SK-N-SH (cell line): ENCODE measurements at regions not wholly inside any gene's neighbourhood (a gene's known extent, or its start where the extent isn't known, plus 50 kb on each side); places are given as distances from the start of the nearest gene placed in this dataset.

Experiments used
- CTCF ChIA-PET: fragments of 300-600, 350-600 bp; formaldehyde crosslinking; extraction: SDS; loops from one replicate; lab custom pipeline; 2021; lab: Yijun Ruan, JAX
- POLR2A ChIA-PET: fragments of 350-600 bp; sonication (Branson Sonifier 250); formaldehyde crosslinking; extraction: SDS; loops from one replicate; lab custom pipeline; 2020; ENCODE audit warnings: antibody characterized with exemption, inconsistent platforms; lab: Yijun Ruan, JAX
- DNase-seq: peaks from one replicate; pipeline ENCODE4 v3.0.0; 2012
- H2AFZ ChIP-seq: fragments of 200-600 bp; sonication (generic); 2 replicates; pipeline ENCODE4 v1.8.1; 2016; ENCODE audit warnings: antibody characterized with exemption, mild to moderate bottlenecking, low read depth
- H3F3A ChIP-seq: fragments of 200-600 bp; sonication (generic); replicated peaks from 2 replicates; pipeline ENCODE3; 2016; ENCODE audit warnings: antibody characterized with exemption, mild to moderate bottlenecking; ENCODE audit not compliant: insufficient read depth
- H3K27ac ChIP-seq, 2 experiments: fragments of 200-500 bp in 1 of 2; fragments of 200-600 bp in 1 of 2; sonication (Bioruptor generic) in 1 of 2; sonication (generic), shearing (Covaris generic) in 1 of 2; 2 replicates each; pipeline versions ENCODE4 v1.5.1 to v1.6.1; 2014 to 2016; ENCODE audit warnings: low read depth in 2 of 2, inconsistent platforms in 1 of 2, low read length in 1 of 2, mild to moderate bottlenecking in 1 of 2, mixed read lengths in 1 of 2
- H3K27me3 ChIP-seq: fragments of 200-600 bp; sonication (generic), shearing (Covaris generic); 2 replicates; pipeline ENCODE4 v1.6.1; 2016; ENCODE audit warnings: mixed run types; ENCODE audit not compliant: insufficient read depth
- H3K36me3 ChIP-seq, 2 experiments: fragments of 200-500 bp in 1 of 2; fragments of 200-600 bp in 1 of 2; sonication (Bioruptor generic) in 1 of 2; sonication (generic) in 1 of 2; replicated peaks in 1 of 2; 2 replicates each; pipeline versions ENCODE3 to v1.5.1; 2014 to 2016; ENCODE audit warnings: low read length in 1 of 2, mild to moderate bottlenecking in 1 of 2; ENCODE audit not compliant: insufficient read depth in 2 of 2, control insufficient read depth in 1 of 2
- H3K4me1 ChIP-seq, 2 experiments: fragments of 200-500 bp in 1 of 2; fragments of 200-600 bp in 1 of 2; sonication (Bioruptor generic) in 1 of 2; sonication (generic), shearing (Covaris generic) in 1 of 2; 2 replicates each; pipeline versions ENCODE4 v1.5.1 to v1.6.1; 2014 to 2016; ENCODE audit warnings: low read depth in 1 of 2, low read length in 1 of 2, mixed run types in 1 of 2; ENCODE audit not compliant: insufficient read depth in 2 of 2, control insufficient read depth in 1 of 2
- H3K4me2 ChIP-seq: fragments of 200-600 bp; sonication (generic), shearing (Covaris generic); 2 replicates; pipeline ENCODE4 v1.6.1; 2017; ENCODE audit warnings: mixed run types
- H3K4me3 ChIP-seq, 2 experiments: fragments of 200-500 bp in 1 of 2; fragments of 200-600 bp in 1 of 2; sonication (Bioruptor generic) in 1 of 2; sonication (generic), shearing (Covaris generic) in 1 of 2; 2 replicates each; pipeline versions ENCODE4 v1.5.1 to v1.8.1; 2014 to 2016; ENCODE audit warnings: low read depth in 2 of 2, inconsistent platforms in 1 of 2, low read length in 1 of 2, mild to moderate bottlenecking in 1 of 2, mixed read lengths in 1 of 2, moderate library complexity in 1 of 2
- H3K79me2 ChIP-seq: fragments of 200-600 bp; sonication (generic); 2 replicates; pipeline ENCODE4 v1.8.1; 2017; ENCODE audit warnings: mild to moderate bottlenecking; ENCODE audit not compliant: insufficient read depth
- H3K9ac ChIP-seq: fragments of 200-600 bp; sonication (generic); 2 replicates; pipeline ENCODE4 v1.6.1; 2017; ENCODE audit warnings: mixed run types
- H3K9me2 ChIP-seq: fragments of 200-600 bp; sonication (generic); 2 replicates; pipeline ENCODE4 v1.6.1; 2017; ENCODE audit warnings: mixed run types
- H3K9me3 ChIP-seq: fragments of 200-600 bp; sonication (generic); 2 replicates; pipeline ENCODE4 v1.6.1; 2017; ENCODE audit warnings: mixed run types, mild to moderate bottlenecking, moderate library complexity
- H4K20me1 ChIP-seq: fragments of 200-600 bp; sonication (generic); 2 replicates; pipeline ENCODE4 v1.6.1; 2017; ENCODE audit warnings: mild to moderate bottlenecking, mixed run types; ENCODE audit not compliant: insufficient read depth
- EZH2phosphoT487 ChIP-seq: fragments of 200-600 bp; sonication (generic); IDR thresholded peaks from 2 replicates; pipeline ENCODE4 v1.6.1; 2017; ENCODE audit warnings: low read depth, mixed run types, mild to moderate bottlenecking, antibody characterized with exemption, moderate library complexity, borderline replicate concordance
- FOSL2 ChIP-seq: IDR thresholded peaks from 2 replicates; pipeline ENCODE4 v1.4.0; 2012; ENCODE audit warnings: low read depth, mild to moderate bottlenecking, moderate library complexity, borderline replicate concordance
- FOXJ3 ChIP-seq: sonication (generic); formaldehyde crosslinking; IDR thresholded peaks from 2 replicates; pipeline ENCODE4 v1.5.1; 2020; ENCODE audit warnings: mild to moderate bottlenecking, missing genetic modification reagents
- GABPA ChIP-seq: IDR thresholded peaks from 2 replicates; pipeline ENCODE4 v1.4.0; 2012; ENCODE audit warnings: low read depth, mild to moderate bottlenecking
- IRF3 ChIP-seq: fragments of 150-350 bp; IDR thresholded peaks from 2 replicates; pipeline ENCODE4 v1.6.1; 2016; ENCODE audit warnings: mild to moderate bottlenecking, low read depth, low read length
- MAX ChIP-seq: IDR thresholded peaks from 2 replicates; pipeline ENCODE4 v1.4.0; 2012; ENCODE audit warnings: low read depth
- MEF2A ChIP-seq: IDR thresholded peaks from 2 replicates; pipeline ENCODE4 v1.4.0; 2012; ENCODE audit warnings: low read depth, borderline replicate concordance
- MXI1 ChIP-seq: IDR thresholded peaks from 2 replicates; pipeline ENCODE4 v1.6.1; 2012; ENCODE audit warnings: mild to moderate bottlenecking, low read depth, low read length, improper control_type of control experiment
- POLR2AphosphoS5 ChIP-seq: IDR thresholded peaks from 2 replicates; pipeline ENCODE4 v1.6.1; 2012; ENCODE audit warnings: low read depth, low read length
- RAD21 ChIP-seq: IDR thresholded peaks from 2 replicates; pipeline ENCODE4 v1.6.1; 2012; ENCODE audit warnings: mild to moderate bottlenecking, low read length
- RFX5 ChIP-seq: IDR thresholded peaks from 2 replicates; pipeline ENCODE4 v1.6.1; 2012; ENCODE audit warnings: mild to moderate bottlenecking, improper control_type of control experiment, low read length
- RXRA ChIP-seq: IDR thresholded peaks from 2 replicates; pipeline ENCODE4 v1.4.0; 2012; ENCODE audit warnings: low read depth, mild to moderate bottlenecking, borderline replicate concordance
- SIN3A ChIP-seq: IDR thresholded peaks from 2 replicates; pipeline ENCODE4 v1.6.1; 2012; ENCODE audit warnings: low read depth, mild to moderate bottlenecking, low read length, moderate library complexity, borderline replicate concordance
- TCF12 ChIP-seq: IDR thresholded peaks from 2 replicates; pipeline ENCODE4 v1.4.0; 2012
- TEAD4 ChIP-seq: IDR thresholded peaks from 2 replicates; pipeline ENCODE4 v1.4.0; 2012; ENCODE audit warnings: mild to moderate bottlenecking, borderline replicate concordance; ENCODE audit not compliant: insufficient read depth
- USF1 ChIP-seq: IDR thresholded peaks from 2 replicates; pipeline ENCODE4 v1.4.0; 2012; ENCODE audit warnings: low read depth, borderline replicate concordance
- YY1 ChIP-seq: IDR thresholded peaks from 2 replicates; pipeline ENCODE4 v1.4.0; 2012; ENCODE audit warnings: low read depth, mild to moderate bottlenecking
- TF ChIP-seq, protein P1 (sequence below): IDR thresholded peaks from 2 replicates; pipeline ENCODE4 v1.6.1; 2012; ENCODE audit warnings: mild to moderate bottlenecking, low read depth, low read length, moderate library complexity

GRCh38 chr4:32133734-32134133 is 1413.6 kb downstream of the PCDH7 start:
- no peak overlapping the region for H2AFZ ChIP-seq
- ChIA-PET CTCF (no interaction called here), POLR2A (no interaction called here)
- H3K79me2 ChIP-seq, result no peaks in the 10 kb centered on the region
- H4K20me1 ChIP-seq, result no peaks in the 10 kb centered on the region
- no peaks in the 10 kb centered on the region for H3K27me3 ChIP-seq
- H3F3A ChIP-seq, result no peaks in the 10 kb centered on the region
- no peak overlapping the region for H3K27ac ChIP-seq
- DNase-seq, result no peak
- H3K4me3 ChIP-seq, result no peak overlapping the region
- no peaks in the 10 kb centered on the region for H3K36me3 ChIP-seq
- no peak overlapping the region for H3K9ac ChIP-seq
- H3K4me1 ChIP-seq, result no peaks in the 10 kb centered on the region
- H3K4me2 ChIP-seq, result no peak overlapping the region
- TF ChIP-seq SIN3A, result no peak
- TF ChIP-seq IRF3, result no peak
- no peak for TF ChIP-seq YY1
- TF ChIP-seq RFX5, result no peak
- TF ChIP-seq POLR2AphosphoS5, result no peak
- no peak for TF ChIP-seq MXI1
- no peak for TF ChIP-seq FOXJ3 (CRISPR knock-in tag)
- no peak for TF ChIP-seq MAX
- no peak for TF ChIP-seq FOSL2
- no peak for TF ChIP-seq MEF2A
- TF ChIP-seq RAD21, result no peak
- no peak for TF ChIP-seq EZH2phosphoT487
- TF ChIP-seq, protein P1, sequence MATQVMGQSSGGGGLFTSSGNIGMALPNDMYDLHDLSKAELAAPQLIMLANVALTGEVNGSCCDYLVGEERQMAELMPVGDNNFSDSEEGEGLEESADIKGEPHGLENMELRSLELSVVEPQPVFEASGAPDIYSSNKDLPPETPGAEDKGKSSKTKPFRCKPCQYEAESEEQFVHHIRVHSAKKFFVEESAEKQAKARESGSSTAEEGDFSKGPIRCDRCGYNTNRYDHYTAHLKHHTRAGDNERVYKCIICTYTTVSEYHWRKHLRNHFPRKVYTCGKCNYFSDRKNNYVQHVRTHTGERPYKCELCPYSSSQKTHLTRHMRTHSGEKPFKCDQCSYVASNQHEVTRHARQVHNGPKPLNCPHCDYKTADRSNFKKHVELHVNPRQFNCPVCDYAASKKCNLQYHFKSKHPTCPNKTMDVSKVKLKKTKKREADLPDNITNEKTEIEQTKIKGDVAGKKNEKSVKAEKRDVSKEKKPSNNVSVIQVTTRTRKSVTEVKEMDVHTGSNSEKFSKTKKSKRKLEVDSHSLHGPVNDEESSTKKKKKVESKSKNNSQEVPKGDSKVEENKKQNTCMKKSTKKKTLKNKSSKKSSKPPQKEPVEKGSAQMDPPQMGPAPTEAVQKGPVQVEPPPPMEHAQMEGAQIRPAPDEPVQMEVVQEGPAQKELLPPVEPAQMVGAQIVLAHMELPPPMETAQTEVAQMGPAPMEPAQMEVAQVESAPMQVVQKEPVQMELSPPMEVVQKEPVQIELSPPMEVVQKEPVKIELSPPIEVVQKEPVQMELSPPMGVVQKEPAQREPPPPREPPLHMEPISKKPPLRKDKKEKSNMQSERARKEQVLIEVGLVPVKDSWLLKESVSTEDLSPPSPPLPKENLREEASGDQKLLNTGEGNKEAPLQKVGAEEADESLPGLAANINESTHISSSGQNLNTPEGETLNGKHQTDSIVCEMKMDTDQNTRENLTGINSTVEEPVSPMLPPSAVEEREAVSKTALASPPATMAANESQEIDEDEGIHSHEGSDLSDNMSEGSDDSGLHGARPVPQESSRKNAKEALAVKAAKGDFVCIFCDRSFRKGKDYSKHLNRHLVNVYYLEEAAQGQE, result no peak
- TF ChIP-seq GABPA, result no peak
- no peak for TF ChIP-seq TEAD4
- no peak for TF ChIP-seq USF1
- no peak for TF ChIP-seq RXRA
- no peak for TF ChIP-seq TCF12
- no peaks in the 10 kb centered on the region for H3K9me2 ChIP-seq
- H3K9me3 ChIP-seq, result no peaks in the 10 kb centered on the region
